Caco-2 (cell line): ENCODE measurements at regions not wholly inside any gene's neighbourhood (a gene's known extent, or its start where the extent isn't known, plus 50 kb on each side); places are given as distances from the start of the nearest gene placed in this dataset.

Source experiments
- BruUV-seq: library from RNA; stranded (reverse); fragments of 400-500 nt; replicated peaks from 2 replicates; lab custom pipeline; 2021; lab: Mats Ljungman, UMichigan
- CTCF ChIA-PET: fragments of 300-600 bp; sonication (Branson Sonifier 250); formaldehyde crosslinking; loops from one replicate; lab custom pipeline; 2022; ENCODE audit warnings: antibody characterized with exemption; lab: Charles Lee
- POLR2A ChIA-PET: fragments of 300-600 bp; sonication (Branson Sonifier 250); formaldehyde crosslinking; loops from one replicate; lab custom pipeline; 2022; ENCODE audit warnings: antibody characterized with exemption; lab: Charles Lee
- DNase-seq, 2 experiments: peaks; one replicate each; pipeline versions ENCODE4 v3.0.0 to v3.0.0-alpha.2; 2020 to 2022
- H3K27me3 ChIP-seq: replicated peaks from 2 replicates; pipeline ENCODE4 v1.6.0; 2011; ENCODE audit warnings: low read length; ENCODE audit not compliant: control insufficient read depth, insufficient read depth
- H3K36me3 ChIP-seq: 2 replicates; pipeline ENCODE4 v1.5.1; 2011; ENCODE audit warnings: low read length; ENCODE audit not compliant: control insufficient read depth, insufficient read depth
- H3K4me1 ChIP-seq: fragments of 250-450 bp; sonication (Bioruptor Pico); 2 replicates; pipeline ENCODE4 v1.5.1; 2020; ENCODE audit warnings: mild to moderate bottlenecking
- H3K4me3 ChIP-seq: 2 replicates; pipeline ENCODE4 v1.5.1; 2011; ENCODE audit warnings: low read depth, mild to moderate bottlenecking, control low read depth, low read length
- H3K9me3 ChIP-seq: fragments of 250-450 bp; sonication (Bioruptor Pico); 2 replicates; pipeline ENCODE4 v1.5.1; 2020; ENCODE audit warnings: mild to moderate bottlenecking, moderate library complexity
- H3K27ac Mint-ChIP-seq: one replicate; pipeline ENCODE4 v1.8.0; 2022; ENCODE audit warnings: mixed read lengths; ENCODE audit not compliant: unreplicated experiment
- H3K27me3 Mint-ChIP-seq: one replicate; pipeline ENCODE4 v1.8.0; 2022; ENCODE audit warnings: mixed read lengths; ENCODE audit not compliant: insufficient read depth, unreplicated experiment
- H3K36me3 Mint-ChIP-seq: one replicate; pipeline ENCODE4 v1.8.0; 2022; ENCODE audit warnings: mild to moderate bottlenecking, mixed read lengths; ENCODE audit not compliant: insufficient read depth, unreplicated experiment
- H3K4me1 Mint-ChIP-seq: one replicate; pipeline ENCODE4 v1.8.0; 2022; ENCODE audit warnings: low read depth, mixed read lengths; ENCODE audit not compliant: unreplicated experiment
- H3K4me3 Mint-ChIP-seq: one replicate; pipeline ENCODE4 v1.8.0; 2022; ENCODE audit warnings: mild to moderate bottlenecking, moderate library complexity, mixed read lengths; ENCODE audit not compliant: unreplicated experiment
- H3K9me3 Mint-ChIP-seq: one replicate; pipeline ENCODE4 v1.8.0; 2022; ENCODE audit warnings: mixed read lengths; ENCODE audit not compliant: unreplicated experiment
- intact Hi-C: fragments of 100-400 bp; cut with micrococcal nuclease; formaldehyde crosslinking; loops from one replicate; pipeline ENCODE4 v1.10.0; 2022; ENCODE audit not compliant: unreplicated experiment
- TF ChIP-seq, protein P1 (sequence below), 2 experiments: fragments of 200-600 bp in 1 of 2; IDR thresholded peaks; 1 replicate in 1 of 2; 2 replicates in 1 of 2; pipeline versions ENCODE4 v1.5.1 to v1.8.0; 2011 to 2022; ENCODE audit warnings: antibody characterized with exemption in 1 of 2, control low read depth in 1 of 2, inconsistent platforms in 1 of 2, low read depth in 1 of 2, low read length in 1 of 2, mild to moderate bottlenecking in 1 of 2, moderate library complexity in 1 of 2; ENCODE audit not compliant: insufficient read depth in 1 of 2, severe bottlenecking in 1 of 2, unreplicated experiment in 1 of 2

GRCh38 chr5:110855961-110856360 lies 117.2 kb downstream of the SLC25A46 start:
- BruUV-seq = no TSS peak
- no peak overlapping the region for H3K4me3 Mint-ChIP-seq
- TF ChIP-seq, protein P1, sequence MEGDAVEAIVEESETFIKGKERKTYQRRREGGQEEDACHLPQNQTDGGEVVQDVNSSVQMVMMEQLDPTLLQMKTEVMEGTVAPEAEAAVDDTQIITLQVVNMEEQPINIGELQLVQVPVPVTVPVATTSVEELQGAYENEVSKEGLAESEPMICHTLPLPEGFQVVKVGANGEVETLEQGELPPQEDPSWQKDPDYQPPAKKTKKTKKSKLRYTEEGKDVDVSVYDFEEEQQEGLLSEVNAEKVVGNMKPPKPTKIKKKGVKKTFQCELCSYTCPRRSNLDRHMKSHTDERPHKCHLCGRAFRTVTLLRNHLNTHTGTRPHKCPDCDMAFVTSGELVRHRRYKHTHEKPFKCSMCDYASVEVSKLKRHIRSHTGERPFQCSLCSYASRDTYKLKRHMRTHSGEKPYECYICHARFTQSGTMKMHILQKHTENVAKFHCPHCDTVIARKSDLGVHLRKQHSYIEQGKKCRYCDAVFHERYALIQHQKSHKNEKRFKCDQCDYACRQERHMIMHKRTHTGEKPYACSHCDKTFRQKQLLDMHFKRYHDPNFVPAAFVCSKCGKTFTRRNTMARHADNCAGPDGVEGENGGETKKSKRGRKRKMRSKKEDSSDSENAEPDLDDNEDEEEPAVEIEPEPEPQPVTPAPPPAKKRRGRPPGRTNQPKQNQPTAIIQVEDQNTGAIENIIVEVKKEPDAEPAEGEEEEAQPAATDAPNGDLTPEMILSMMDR (IDR thresholded peaks at IDR 0.05; ENCODE audit: insufficient read depth in 1 of 2, low read depth in 1 of 2, low read length in 1 of 2, severe bottlenecking in 1 of 2, unreplicated experiment in 1 of 2) = no peak
- POLR2A ChIA-PET = no interaction called here
- Histone ChIP-seq H3K27me3 (no peaks in the 10 kb centered on the region), H3K36me3 (no peaks in the 10 kb centered on the region), H3K4me3 (no peak overlapping the region), H3K4me1 (no peaks in the 10 kb centered on the region), H3K9me3 (no peaks in the 10 kb centered on the region)
- H3K36me3 Mint-ChIP-seq = no peaks in the 10 kb centered on the region
- peaks cover 9% of the 10 kb centered on the region for H3K27me3 Mint-ChIP-seq
- intact Hi-C loops = no loop called here
- no peaks in the 10 kb centered on the region for H3K4me1 Mint-ChIP-seq
- DNase-seq = no peak
- CTCF ChIA-PET = no interaction called here
- no peak overlapping the region for H3K27ac Mint-ChIP-seq
- H3K9me3 Mint-ChIP-seq = no peaks in the 10 kb centered on the region

DNA sequence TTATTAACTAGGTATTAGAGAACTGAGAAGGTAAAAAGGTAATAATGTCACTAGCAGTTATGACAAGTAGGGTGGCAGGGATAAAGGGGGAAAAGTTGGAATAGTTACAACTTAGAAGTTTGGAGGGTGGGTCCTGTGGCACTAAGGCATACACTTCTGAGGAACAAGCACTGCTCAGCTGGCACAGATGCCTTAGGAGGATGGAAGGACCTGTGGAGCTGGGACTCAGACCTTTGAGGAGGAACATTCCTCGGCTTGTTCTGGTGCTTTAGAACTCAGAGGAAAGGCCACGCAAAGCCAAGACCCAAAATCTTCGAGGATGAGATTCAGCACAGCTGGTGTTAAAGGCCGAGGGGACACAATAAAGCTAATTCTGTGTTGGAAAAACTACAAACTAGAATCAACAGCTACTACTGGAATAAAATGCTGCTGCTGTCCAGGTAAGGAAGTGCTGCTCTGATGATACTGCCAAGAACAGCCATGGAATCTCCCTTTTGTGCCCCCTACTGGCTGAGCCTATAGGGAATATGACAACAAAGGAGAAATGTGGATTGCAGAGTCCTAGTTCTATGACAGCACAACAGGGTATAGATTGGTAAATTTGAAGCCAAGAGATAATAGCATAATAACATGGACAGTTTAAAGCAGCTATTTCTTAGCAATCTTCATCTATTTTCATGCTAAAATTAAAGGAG lies 126.7 kb downstream of the SLC25A46 start:
- no TSS peak for BruUV-seq
- no peaks in the 10 kb centered on the region for H3K4me1 ChIP-seq
- no peaks in the 10 kb centered on the region for H3K27me3 ChIP-seq
- H3K36me3 ChIP-seq = no peaks in the 10 kb centered on the region
- ChIA-PET POLR2A (no interaction called here), CTCF (no interaction called here)
- Mint-ChIP-seq H3K36me3 (no peaks in the 10 kb centered on the region), H3K27me3 (peaks cover 17% of the 10 kb centered on the region), H3K27ac (no peak overlapping the region), H3K4me1 (no peaks in the 10 kb centered on the region), H3K4me3 (no peak overlapping the region), H3K9me3 (no peaks in the 10 kb centered on the region)
- DNase-seq = peak; percentile 36 to 56
- TF ChIP-seq, protein P1 (IDR thresholded peaks at IDR 0.05; ENCODE audit: insufficient read depth in 1 of 2, low read depth in 1 of 2, low read length in 1 of 2, severe bottlenecking in 1 of 2, unreplicated experiment in 1 of 2) = peak; percentile 53 to 68
- no peak overlapping the region for H3K4me3 ChIP-seq
- no peaks in the 10 kb centered on the region for H3K9me3 ChIP-seq
- intact Hi-C loops = loop anchor here (1.0 to 5.0 kb wide), 2 partner anchors 58 to 108 kb away; no protein-coding TSS in a partner anchor

DNA sequence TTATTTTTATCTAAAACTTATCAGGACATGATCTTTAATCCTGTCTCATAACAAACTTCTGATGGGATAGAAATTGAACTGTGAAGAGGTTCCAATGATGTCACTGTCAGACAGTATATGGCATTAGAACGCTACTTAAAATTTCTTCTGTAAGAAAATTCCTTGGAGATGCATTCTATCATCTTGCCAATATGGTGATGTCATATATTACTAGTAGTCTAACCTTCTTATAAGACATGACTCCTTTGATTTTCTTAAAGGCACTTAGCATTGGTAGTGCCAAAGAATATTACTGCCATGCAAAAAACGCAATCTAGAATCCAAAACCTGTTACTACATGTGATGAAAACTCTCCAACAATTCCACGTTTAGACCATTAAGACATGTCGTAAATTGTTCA lies 131.1 kb downstream of the SLC25A46 start:
- ChIA-PET CTCF (no interaction called here), POLR2A (no interaction called here)
- TF ChIP-seq, protein P1 (IDR thresholded peaks at IDR 0.05; ENCODE audit: insufficient read depth in 1 of 2, low read depth in 1 of 2, low read length in 1 of 2, severe bottlenecking in 1 of 2, unreplicated experiment in 1 of 2) = no peak
- Mint-ChIP-seq H3K27ac (no peak overlapping the region), H3K9me3 (no peaks in the 10 kb centered on the region), H3K36me3 (no peaks in the 10 kb centered on the region), H3K27me3 (peaks cover 9% of the 10 kb centered on the region), H3K4me3 (no peak overlapping the region), H3K4me1 (no peaks in the 10 kb centered on the region)
- Histone ChIP-seq H3K27me3 (no peaks in the 10 kb centered on the region), H3K4me3 (no peak overlapping the region), H3K4me1 (no peaks in the 10 kb centered on the region), H3K9me3 (no peaks in the 10 kb centered on the region), H3K36me3 (no peaks in the 10 kb centered on the region)
- intact Hi-C loops = loop anchor here (5.0 kb wide), 1 partner anchor 63 kb away; no protein-coding TSS in a partner anchor
- no peak for DNase-seq
- BruUV-seq = no TSS peak
